ENCODE measurements at regions not wholly inside any gene's neighbourhood (a gene's known extent, or its start where the extent isn't known, plus 50 kb on each side); places are given as distances from the start of the nearest gene placed in this dataset.

- TF ChIP-seq ZNF639 (CRISPR knock-in tag; conservative IDR thresholded peaks at IDR 0.05 in 1 of 2, IDR thresholded peaks at IDR 0.05 in 1 of 2) = no peak
- no peak for TF ChIP-seq MXI1 (IDR thresholded peaks at IDR 0.05; ENCODE audit: low read depth, low read length)
- no peak for TF ChIP-seq TEAD1 (CRISPR knock-in tag; IDR thresholded peaks at IDR 0.05)
- no peak for TF ChIP-seq ZNF444 (CRISPR knock-in tag; IDR thresholded peaks at IDR 0.05)
- no peak for TF ChIP-seq ZBTB5 (IDR thresholded peaks at IDR 0.05)
- no peak for TF ChIP-seq CREB3 (tag; conservative IDR thresholded peaks at IDR 0.05; ENCODE audit: low read depth)
These were observed 105.0 kb upstream of the TMPO start (continued) for GRCh38 chr12:98410356-98410755.

Measured in K562 (cell line).